GM21576 (cell line): ENCODE measurements at regions not wholly inside any gene's neighbourhood (a gene's known extent, or its start where the extent isn't known, plus 50 kb on each side); places are given as distances from the start of the nearest gene placed in this dataset.

ENCODE experiments used
- ATAC-seq: cut with Tn5 transposase; IDR thresholded peaks from one replicate; pipeline ENCODE4 v1.9.1; 2021; ENCODE audit warnings: mild to moderate bottlenecking, moderate library complexity; ENCODE audit not compliant: unreplicated experiment

DNA sequence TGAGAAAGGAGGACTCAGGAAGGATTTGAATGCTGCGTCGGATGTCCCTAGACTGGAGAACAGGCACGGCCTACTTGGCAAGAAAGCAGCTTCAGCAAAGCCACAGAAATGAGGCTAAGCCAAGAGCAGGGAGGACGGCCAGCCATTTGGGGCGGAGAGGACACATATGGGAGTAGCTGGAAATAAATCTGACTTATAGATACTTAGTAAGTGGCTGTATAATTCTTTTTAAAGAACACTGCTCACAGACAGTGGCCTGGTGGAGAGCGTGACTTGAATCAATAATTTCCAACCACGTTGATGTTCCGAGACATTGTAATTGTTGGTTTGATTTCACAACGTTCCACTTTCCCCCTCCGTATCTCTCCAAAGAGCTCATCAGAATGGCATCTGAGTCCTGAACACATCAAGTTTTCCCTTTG, 67.7 kb upstream of the JCAD start:
- ATAC-seq, result no peak

DNA sequence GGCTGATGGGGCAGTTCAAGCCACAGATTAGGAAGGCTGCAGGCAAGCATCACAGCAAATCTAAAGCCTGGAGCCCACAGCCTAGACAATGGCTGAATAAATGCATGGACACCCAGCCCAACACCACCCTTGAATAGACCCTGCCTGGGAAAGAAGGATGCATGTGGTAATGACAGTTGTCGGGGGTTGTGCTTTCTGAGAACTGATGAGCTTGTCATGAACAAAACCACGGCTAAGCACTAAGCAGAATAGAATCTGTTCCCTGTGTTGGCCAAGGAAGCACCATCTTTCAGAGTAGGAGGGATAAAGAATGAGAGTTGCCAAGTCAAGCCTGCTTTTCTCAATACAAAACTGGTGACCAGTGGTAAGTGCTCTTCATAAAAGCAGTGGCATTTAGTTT, 66.1 kb upstream of the JCAD start:
- no peak for ATAC-seq

DNA sequence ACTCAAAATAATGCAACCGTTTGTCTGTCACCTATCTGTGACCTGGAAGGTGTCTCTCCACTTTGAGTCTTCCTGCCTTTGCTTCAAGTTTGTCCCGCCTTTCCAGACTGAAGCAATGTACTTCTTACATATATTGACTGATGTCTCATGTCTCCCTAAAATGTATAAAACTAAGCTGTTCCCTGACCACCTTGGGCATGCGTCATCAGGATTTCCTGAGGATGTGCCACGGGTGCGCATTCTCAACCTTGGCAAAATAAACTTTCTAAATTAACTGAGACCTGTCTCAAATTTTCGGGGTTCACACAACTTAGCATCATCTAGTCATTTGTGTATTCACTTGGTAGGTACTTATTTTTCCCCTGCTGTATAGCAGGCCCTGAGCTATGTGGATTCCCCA, 65.3 kb upstream of the JCAD start:
- ATAC-seq, result no peak

DNA sequence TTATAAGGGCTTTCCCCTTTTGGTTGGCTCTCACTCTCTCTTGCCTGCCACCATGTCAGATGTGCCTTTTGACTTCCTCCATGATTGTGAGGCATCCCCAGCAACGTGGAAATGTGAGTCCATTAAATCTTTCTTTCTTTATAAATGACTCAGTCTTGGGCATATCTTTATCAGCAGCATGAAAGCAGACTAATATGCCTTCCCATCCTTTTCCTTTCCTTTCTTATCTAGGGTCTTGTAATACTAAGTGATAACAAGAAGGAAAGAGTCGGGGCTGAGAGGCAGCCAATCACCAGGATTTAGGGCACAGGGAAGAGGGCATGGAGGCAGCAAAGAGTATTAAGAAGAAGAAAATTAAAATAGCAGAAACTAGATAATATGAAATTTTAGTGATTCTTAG, 62.0 kb upstream of the JCAD start:
- ATAC-seq, result no peak

DNA sequence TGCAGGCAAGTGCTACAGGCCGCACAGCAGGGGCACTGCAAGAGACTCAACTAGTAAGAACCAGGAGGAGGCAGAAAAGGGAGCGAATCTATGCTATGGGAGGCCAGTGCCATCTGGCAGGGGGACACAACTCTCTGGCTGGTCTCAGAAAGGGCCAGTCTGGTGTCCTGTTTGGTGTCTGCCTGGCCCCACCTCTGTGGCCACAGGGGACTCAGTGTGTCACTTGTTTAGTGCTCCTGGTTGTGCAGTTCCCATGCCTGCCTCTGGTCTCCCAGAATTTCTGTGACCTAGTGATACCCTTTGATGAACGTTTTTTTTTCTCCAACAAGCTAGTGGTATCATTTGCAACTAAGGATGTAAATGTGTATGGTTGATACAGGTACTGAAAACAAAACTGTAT, 59.2 kb upstream of the JCAD start:
- no peak for ATAC-seq

DNA sequence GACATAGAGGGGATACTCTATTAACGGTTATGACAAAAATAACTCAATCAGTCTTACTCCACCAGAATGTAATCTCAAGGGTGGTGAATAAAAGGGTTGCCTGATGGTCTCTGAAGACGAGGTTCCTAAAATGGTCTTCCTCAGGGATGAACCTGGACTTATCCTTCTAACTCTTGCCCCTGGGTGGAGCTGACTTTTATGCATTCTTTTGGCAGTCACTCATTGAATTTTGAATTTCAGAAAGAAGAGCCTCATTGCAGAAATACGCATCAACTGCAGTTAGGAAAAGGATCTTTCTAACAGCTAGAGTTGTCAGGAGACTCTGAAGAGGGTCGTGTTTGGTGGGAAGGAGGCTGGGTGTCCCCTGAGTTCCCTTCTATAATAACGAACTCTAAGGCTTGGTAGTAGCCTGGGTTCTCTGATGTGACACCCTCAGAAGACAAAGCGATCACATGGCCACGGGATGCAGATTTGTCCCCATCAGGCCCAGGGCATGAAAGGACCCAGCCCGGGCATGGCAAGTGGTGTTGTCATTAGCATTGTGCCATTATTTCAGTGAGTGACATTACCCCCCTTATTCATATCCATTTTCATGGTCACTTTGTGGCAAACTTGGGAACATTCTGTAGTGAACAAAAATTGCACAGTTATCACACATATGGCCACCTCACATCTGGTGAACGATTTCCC, 58.6 kb upstream of the JCAD start:
- ATAC-seq, result no peak

DNA sequence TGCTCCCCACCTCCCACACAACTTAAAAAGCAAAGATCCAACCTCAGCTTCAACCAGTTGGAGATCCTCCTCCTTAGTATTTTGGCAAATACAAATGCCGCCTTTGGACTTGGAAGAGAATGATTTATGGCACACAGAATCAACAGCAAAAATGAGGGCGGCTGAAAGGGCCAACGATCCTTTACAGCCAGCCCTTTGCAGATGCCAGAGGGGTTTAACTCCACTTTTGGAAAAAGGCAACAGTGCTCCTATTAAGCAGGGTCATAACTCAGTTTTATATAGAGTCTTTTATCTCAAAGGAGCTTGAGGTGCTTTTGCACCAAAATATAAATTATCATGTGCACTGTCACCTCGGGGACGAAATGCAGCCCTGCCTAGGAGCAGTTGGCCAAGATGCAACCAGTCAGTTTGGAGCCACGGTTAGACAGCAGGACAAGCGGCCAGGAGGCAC, 56.7 kb upstream of the JCAD start:
- no peak for ATAC-seq

DNA sequence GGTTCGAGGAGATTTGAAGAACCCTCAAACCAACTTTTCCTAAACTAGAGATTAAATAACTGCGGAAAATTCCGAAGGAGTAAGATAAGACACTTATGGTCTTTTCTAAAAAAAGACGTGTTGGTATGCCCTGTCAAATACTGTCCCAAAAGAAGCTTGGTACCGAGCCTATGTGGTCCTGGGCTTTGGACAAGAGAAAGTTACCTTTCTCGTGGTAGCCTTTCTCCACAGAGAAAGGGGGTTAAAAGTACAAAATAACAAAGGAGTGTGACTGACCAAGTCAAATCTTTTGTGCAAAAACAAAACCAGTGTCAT, 56.2 kb upstream of the JCAD start:
- ATAC-seq, result no peak

DNA sequence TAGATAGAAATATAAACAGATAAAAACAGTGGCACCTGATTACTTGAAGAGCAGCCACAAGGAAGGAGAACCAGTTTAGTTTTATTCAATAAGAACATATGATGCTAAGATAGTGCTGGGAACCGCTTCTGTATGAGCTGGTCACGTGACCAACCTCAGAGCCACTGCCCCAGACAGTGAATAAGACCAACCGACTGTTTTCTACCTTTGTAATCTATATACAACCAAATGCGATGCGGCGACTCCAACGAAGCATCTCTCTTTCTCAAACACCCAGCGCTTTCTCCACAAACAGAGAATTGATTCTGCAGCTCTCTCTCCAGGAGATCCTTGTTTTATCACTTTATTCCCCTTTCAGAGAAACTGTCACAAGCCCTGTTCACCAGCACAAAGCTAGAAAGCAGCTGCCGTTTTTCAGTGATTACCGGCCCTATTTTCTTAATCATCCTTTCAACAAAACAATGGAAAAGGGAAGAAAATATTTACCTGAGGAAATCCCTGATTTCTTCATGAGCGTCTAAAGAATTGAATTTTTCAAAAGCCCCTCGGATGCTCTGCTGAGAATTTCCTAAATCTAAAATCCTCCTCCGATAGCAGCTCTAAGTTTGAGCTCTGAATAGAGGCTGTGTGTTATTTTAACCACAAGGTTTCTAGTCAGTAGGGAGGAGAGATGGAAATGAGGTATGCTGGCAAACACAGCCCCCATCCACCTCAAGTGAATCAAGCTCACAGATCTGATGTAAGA, 55.7 kb upstream of the JCAD start:
- no peak for ATAC-seq

DNA sequence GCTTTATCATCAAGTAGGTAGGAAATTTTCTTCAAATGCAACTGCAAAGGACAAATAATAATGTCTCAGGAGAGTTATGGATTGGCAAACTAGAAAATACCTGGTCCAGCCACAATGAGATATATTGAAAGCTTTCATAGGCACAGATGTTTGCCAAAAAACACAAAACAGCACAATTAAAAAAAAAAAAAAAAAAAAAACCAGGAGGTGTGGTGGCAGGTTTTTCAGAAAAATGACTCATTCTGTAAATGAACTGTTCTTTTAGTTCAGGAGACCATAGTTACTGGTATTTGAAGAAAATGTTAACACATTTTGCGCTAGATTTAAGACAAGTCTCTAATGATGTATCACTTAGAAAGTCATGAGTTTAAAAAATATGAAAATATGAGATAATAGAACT, 55.0 kb upstream of the JCAD start:
- ATAC-seq, result no peak

DNA sequence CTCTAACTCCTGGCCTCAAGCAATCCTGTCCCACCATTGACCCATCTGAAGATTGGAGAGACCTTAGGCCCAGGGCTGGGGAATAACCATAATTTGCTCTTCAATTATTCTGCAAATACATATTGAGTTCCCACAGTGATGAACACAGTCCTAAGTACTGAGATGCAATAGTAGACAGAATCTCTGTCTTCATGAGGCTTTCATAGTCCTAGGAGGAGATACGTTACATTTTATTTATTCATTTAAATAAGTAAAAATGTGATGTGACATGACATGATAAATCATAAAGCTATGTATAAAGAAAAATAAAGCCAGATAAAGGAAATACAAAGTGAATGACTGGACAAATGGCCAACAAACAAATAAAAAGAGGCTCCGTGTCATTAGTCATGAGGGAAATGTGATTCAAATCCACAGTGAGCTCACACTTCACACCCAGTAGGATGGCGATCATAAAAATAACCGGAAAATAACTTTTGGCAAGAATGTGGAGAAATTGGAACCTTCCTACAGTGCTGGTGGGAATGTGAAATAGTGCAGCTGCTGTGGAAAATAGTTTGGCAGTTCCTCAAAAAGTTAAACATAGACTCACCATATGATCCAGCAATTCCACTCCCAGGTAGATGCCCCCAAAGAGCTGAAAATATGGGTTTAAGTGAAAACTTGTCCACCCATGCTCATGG, 52.1 kb upstream of the JCAD start:
- no peak for ATAC-seq
